Fibroblast of skin of back (primary cell): ENCODE measurements at regions not wholly inside any gene's neighbourhood (a gene's known extent, or its start where the extent isn't known, plus 50 kb on each side); places are given as distances from the start of the nearest gene placed in this dataset.
A peak's percentile ranks its signal among the peaks of the same experiment; 100 is the strongest.
"Not testable (repeated sequence)": the region's sequence is repeated elsewhere in the genome, so short reads cannot be mapped to it uniquely, and the experiment has no call there.

Source experiments
- DNase-seq: peaks from one replicate; pipeline ENCODE4 v3.0.0-alpha.2; 2013

DNA sequence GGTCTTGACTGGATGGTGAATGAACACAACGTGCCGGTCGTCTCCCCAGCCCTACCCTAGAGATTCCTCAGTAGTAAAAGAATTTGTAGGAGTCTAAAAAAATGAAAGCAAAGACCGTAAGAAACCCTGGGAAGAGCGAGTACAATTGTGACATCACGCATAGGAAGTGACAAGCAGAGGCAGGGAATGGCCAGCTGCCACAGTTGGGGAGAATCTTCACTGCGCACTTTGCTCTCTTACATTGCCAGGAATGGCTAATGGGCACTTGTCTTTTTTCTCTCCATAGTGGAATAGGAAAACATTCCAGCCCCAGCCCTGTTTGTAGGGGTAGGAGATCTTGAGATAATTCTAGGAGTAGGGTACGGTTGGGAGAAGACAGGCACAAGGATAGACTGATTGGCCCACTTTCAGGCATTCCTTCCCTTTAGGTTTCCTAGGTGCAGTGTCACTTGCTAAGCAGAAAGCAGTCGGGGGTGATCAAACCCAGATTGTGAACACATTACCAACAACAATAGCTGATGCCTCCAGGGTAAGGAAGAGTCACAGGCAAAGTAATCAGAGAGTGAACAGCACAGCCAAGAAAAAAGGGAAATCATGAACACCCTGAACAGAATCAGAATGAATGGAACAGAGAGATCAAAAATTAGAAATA is 302.7 kb downstream of the MAN2A1 start:
- no peak for DNase-seq

GRCh38 chr5:109994135-109994534 is 304.4 kb downstream of the MAN2A1 start:
- DNase-seq: no peak

GRCh38 chr5:109996246-109996645 is 306.5 kb downstream of the MAN2A1 start:
- no peak for DNase-seq

DNA sequence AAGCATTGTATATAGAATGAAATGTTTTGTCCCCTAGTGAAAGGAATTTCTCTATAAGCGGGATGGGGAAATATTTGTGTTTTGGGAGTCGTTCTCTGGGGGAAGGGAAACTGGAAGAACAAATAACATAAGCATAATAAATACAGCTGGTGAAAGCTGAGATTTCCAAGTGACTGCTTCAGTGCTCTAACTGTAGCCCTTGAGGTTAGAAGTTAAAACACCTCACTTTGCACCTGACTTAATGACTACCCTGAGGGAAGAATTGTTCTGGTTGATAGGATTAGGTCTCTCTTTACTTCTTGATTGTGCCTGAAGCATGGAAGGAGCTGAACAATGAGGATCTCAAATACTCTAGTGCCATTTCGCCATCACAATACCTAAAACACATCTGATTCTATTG is 307.4 kb downstream of the MAN2A1 start:
- DNase-seq: no peak

DNA sequence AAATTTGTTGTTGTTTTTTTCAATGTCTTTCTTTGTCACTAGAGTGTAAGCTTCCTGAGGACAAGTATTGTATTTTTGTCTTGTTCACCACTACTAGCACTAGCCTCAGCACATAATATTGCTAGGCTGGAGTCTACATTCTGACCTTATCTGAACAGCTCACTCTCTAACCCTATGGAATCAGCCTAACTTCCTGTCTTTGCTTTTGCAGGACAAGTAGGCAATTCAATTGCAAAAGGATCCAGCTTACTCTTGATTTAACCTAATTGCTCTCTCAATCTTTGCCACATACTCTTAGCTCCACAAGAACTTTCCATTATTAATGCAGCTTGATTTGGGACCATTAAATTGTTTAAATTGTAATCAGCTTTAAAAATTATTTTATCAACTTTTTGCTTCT is 308.5 kb downstream of the MAN2A1 start:
- DNase-seq: no peak

- peak; percentile 47 for DNase-seq
Measured at GRCh38 chr5:109998726-109999125, 309.0 kb downstream of the MAN2A1 start.

DNA sequence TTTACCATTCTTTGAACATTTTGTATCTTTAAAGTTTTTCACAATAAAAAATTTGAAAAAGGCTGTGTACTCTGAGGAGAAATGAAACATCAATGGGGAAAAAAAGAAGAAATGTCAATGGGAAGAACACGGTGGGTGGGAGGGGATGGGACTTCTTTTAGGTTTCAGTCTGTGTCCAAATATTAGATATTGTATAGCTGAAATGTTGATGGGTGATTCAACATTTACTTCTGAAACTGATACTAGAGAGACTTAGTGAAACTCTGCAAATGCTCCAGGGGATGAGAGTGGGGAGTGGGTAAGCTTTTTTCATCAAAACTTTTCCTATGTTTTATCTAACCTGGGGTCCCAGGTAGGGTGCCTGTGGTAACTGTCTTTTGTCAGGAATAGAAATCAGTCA is 311.9 kb downstream of the MAN2A1 start:
- DNase-seq: no peak

DNA sequence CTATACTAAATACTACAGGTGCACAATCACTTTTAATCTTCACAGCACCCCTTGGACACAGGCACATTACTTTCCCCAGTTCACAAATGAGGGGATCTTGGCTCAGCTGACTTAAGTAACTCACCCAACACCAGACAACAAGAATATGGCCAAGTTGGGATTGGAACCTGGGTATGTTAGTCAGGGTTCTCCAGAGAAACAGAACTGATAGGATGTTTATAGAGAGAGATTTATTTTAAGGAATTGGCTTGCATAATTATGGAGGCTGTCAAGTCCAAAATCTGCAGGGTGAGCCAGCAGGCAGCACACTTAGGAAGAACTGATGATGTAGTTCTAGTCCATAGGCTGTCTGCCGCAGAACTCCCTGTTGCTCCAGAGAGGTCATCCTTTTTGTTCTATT is 312.9 kb downstream of the MAN2A1 start:
- no peak for DNase-seq

GRCh38 chr5:110005907-110006562 is 316.3 kb downstream of the MAN2A1 start:
- not testable (repeated sequence) for DNase-seq

DNA sequence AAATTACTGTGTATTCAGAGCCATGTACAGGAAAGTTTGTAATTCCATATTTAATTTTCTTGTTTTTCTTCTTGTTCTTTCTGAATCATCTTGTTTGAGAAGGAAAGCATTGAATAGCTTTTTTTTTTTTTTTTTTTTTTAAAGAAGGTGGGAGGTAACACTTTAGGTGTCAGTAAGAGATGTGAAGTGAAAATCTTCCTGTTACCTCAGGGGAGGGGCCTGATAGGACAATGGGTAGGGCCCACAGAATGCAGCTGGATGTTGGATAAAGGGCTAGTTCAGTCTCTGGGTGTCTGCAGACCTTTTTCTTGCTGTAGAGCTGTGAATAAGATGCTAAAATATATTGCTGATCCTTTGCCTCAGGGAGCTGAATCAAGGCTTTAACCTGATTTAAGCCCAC is 317.4 kb downstream of the MAN2A1 start:
- DNase-seq: no peak

GRCh38 chr5:110008131-110008530 is 318.4 kb downstream of the MAN2A1 start:
- no peak for DNase-seq

DNA sequence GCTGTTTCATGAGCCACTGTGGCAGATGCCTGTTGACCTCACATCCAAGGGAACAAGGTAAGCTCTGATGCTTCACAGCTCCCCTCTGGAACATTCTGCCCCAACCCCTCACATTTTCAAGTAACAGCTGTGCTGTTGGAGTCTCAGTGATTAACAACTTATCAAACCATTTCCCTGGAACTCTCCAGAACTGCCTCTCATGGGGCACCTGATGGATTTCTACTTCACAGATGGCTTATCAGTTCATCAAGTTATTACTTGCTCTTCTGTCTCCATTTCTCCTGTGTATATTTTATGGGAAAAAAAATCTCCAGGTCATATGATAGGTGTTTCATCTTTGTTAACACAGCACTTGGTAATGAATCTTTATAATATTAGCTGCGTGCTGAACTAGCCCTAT is 322.4 kb downstream of the MAN2A1 start:
- DNase-seq: no peak

DNA sequence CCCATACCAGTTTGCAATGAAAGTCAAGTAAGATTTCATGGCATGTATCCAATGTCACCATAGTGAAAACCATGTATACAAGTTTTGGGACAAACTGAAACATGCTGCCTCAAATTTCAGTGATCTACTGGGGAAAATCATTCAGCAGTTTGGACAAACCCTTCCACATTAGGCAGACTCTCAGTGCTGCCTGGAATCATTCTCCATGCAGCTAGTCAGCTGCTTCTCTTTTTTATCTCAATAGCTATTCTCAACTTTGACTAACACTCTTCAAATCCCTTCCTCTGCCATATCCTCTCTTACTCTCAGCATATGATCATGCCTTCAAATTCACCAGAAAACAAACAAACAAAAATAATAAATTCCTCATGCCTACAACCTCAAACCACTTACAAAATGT is 323.3 kb downstream of the MAN2A1 start:
- no peak for DNase-seq

GRCh38 chr5:110017854-110018253 is 328.1 kb downstream of the MAN2A1 start:
- no peak for DNase-seq

DNA sequence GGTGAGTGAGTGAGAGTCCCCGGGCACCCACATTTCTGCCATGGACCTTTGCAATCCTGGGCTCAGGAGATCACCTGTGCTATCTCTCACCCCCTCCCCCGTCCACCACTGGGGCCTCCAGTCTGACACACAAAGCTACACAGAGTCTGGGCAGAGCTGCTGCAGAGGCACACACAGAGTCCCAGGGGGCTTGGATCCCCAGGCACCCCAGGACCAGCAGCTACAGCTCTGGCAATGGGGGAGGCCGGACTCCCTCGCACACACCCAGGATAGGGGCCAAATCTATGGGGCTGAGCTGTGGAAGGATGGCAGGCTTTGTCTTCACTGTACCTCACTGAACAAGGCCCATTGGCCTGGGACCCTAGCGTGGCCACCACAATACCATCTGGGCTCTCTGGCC is 328.8 kb downstream of the MAN2A1 start:
- DNase-seq: no peak

- DNase-seq: no peak
Measured at GRCh38 chr5:110019119-110019518, 329.4 kb downstream of the MAN2A1 start.

- DNase-seq: no peak
Measured at GRCh38 chr5:110019780-110020179, 330.1 kb downstream of the MAN2A1 start.

DNA sequence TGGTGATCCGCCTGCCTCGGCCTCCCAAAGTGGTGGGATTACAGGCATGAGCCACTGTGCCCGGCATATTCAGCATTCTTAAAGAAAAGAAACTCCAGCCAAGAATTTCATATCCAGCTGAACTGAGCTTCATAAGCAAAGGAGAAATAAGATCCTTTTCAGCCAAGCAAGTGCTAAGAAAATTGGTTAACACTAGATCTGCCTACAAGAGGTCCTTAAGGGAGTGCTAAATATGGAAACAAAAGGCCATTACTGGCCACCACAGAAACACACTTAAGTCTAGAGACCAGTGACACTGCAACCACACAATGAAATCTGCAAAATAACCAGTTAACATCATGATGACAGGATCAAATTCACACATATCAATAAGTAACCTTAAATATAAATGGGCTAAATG is 331.5 kb downstream of the MAN2A1 start:
- DNase-seq: no peak

DNA sequence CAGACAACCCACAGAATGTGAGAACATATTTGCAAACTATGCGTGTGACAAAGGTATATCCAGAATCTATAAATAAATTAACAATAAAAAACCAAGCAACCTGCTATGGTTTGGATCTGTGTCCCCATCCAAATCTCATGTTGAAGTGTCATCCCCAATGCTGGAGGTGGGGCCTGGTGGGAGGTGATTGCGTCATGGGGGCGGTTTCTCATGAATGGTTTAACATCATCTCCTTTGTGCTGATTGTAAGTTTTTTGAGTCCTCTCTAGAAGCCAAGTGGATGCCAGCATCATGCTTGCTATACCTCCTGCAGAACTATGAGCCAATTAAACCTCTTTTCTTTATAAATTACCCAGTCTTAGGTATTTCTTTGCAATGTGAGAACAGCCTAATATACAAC is 335.4 kb downstream of the MAN2A1 start:
- DNase-seq: no peak

DNA sequence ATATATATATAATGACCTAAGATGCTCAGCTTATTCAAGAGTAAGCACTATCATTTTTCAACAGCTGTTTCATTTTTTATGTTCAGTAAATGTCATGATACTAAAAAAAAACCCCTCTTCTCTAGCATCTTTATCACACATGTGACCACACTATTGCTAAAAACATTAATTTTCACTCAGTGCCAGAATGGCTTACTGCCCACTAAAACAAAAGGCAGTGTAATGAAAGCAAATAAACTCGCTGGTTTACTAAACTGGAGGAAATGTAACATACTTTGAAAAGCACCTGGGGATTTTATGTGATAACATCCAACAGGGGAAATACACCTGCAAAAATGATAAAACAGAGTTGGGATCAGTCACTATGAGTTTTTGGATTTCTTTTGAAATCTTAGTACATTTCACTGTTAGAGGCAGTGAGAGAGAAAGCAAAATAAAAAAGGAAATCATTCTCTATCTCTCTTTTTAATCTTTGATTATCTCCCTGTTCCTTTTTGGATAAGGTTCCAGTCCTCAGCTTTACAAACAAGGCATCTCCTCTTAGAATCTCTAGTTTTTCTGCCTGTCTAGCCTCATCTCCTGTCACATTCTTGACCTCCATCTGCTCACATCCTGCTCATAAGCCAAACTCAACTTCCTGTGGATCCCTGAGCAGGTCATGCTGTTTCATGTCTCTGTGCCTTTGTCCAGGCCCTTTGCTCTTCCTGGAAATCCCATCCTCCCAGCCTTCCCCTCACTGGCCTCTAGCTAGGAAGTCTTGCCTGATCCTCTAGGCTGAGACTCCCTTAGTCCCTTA is 338.0 kb downstream of the MAN2A1 start:
- DNase-seq: no peak

DNA sequence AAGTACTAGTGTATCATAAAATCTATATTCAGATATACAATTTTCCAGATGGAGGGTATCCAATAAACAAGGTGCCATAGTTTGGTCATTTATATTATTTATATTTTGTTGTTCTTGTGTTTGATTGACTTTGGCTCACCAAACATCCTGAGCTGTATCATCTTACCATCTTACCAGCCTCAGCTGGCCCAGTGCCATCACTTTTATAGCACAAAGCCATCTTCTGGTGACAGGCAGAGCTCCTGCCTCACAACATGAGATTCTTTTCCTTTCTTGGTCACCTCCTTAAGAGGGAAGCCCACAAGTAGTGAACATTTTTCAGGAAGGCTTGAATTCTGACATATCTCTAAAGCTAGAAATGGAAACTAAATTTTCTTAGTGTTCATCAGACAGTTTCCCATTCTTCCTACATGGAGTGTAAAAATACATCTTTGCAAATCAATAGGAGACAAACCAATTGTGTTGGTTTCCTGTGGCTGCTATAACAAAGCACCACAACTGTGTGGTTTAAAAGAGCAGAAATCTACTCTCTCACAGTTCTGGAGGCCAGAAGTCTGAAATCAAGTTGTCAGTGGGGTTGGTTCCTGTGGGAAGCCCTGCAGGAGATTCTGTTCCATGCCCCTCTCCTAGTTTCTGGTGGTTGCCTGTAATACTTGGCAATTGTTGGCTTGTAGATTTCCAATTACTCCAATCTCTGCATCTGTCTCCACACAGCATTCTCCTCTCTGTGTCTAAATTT is 341.8 kb downstream of the MAN2A1 start:
- no peak for DNase-seq

DNA sequence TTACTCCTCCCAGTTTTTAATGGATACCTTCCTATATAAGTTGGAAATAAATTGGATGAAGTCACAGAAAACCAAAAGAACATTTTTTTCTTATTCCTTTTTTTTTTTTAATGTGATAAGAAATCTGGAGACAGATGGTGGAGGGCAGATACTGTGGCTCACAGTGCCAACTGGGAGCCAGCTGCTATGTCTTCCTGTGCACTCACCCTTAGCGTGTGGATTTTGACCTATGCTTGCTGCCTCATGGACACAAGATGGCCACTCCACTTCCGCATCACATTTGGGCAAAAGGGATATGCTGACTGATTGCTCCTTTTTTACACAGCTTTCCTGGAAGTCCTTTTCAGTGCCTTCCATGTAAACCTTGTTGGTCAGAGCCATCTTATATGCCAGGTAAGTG is 342.6 kb downstream of the MAN2A1 start:
- DNase-seq: no peak

GRCh38 chr5:110034056-110034600 is 344.4 kb downstream of the MAN2A1 start:
- no peak for DNase-seq
